HL-60 (cell line): ENCODE measurements at regions not wholly inside any gene's neighbourhood (a gene's known extent, or its start where the extent isn't known, plus 50 kb on each side); places are given as distances from the start of the nearest gene placed in this dataset.
"Not testable (repeated sequence)": the region's sequence is repeated elsewhere in the genome, so short reads cannot be mapped to it uniquely, and the experiment has no call there.

Experiments used
- DNase-seq, 2 experiments: peaks; one replicate each; pipeline ENCODE4 v3.0.0-alpha.2; 2010 to 2020; ENCODE audit warnings: low read depth in 1 of 2, low spot score in 1 of 2
- H3K27ac ChIP-seq: fragments of 250-450 bp; sonication (Bioruptor Pico); replicated peaks from 2 replicates; pipeline ENCODE4 v1.5.1; 2020; ENCODE audit warnings: mild to moderate bottlenecking, moderate library complexity
- H3K27me3 ChIP-seq: fragments of 250-450 bp; sonication (Bioruptor Pico); 2 replicates; pipeline ENCODE4 v1.5.1; 2021; ENCODE audit warnings: mild to moderate bottlenecking, moderate library complexity; ENCODE audit not compliant: insufficient read depth, poor library complexity, severe bottlenecking
- H3K4me3 ChIP-seq: replicated peaks from 2 replicates; pipeline ENCODE4 v1.5.1; 2011; ENCODE audit warnings: mild to moderate bottlenecking, control low read depth, low read length; ENCODE audit not compliant: insufficient read depth
- CTCF ChIP-seq: IDR thresholded peaks from one replicate; pipeline ENCODE4 v1.5.1; 2011; ENCODE audit warnings: low read length, control low read depth, inconsistent platforms; ENCODE audit not compliant: insufficient read depth
- GABPA ChIP-seq: IDR thresholded peaks from 2 replicates; pipeline ENCODE4 v1.6.1; 2012; ENCODE audit warnings: low read depth
- POLR2AphosphoS5 ChIP-seq: IDR thresholded peaks from 2 replicates; pipeline ENCODE4 v1.6.1; 2012; ENCODE audit warnings: low read depth
- REST ChIP-seq: IDR thresholded peaks from 2 replicates; pipeline ENCODE4 v1.6.1; 2012; ENCODE audit warnings: low read depth; ENCODE audit not compliant: insufficient replicate concordance
- SPI1 ChIP-seq: IDR thresholded peaks from 2 replicates; pipeline ENCODE4 v1.6.1; 2012; ENCODE audit warnings: low read depth, mild to moderate bottlenecking, borderline replicate concordance

DNA sequence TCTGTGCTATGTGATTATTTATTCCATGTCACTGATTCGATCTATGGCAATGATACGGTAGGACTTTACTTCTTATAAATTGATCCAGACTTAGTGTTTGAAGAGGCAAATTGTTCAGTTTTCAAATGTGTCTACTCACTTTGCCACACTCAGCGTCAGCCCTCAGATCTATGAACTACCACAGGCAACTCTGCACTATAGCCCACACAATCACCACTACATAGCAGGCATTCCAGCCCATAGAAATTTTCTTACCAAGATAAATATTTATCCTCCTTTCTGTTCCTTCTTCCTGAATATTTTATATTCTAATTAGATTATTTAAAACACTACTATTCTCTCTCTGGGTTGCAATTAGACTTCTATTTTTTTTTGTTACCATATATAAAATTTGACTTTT is 776.1 kb downstream of the BRINP3 start:
- no peak for DNase-seq
- no peak for TF ChIP-seq REST
- TF ChIP-seq CTCF, result no peak
- no peak for TF ChIP-seq GABPA
- TF ChIP-seq POLR2AphosphoS5, result no peak
- no peak for TF ChIP-seq SPI1
- no peaks in the 10 kb centered on the region for H3K27me3 ChIP-seq
- no peak overlapping the region for H3K4me3 ChIP-seq
- H3K27ac ChIP-seq, result no peak overlapping the region

DNA sequence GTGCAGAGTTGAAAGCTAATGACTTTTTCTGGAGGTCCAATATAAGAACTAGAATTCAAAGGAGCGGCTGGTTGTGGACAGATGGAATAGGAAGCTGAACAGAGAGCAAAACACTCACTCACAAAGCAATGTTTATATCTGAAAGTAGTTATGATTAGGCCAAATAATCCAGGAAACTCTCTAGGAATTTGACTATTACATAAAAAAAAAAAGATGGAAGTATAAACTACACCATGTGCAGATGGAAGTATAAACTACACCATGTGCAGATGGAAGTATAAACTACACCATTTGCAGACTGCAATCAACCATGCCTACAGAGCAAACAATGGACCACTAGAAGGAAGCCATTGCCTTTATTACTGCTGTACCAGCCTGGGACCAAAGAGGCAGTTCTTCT is 771.1 kb downstream of the BRINP3 start:
- DNase-seq, result no peak
- no peak overlapping the region for H3K27ac ChIP-seq
- no peak for TF ChIP-seq GABPA
- no peak for TF ChIP-seq SPI1
- TF ChIP-seq POLR2AphosphoS5, result no peak
- no peak for TF ChIP-seq CTCF
- no peak for TF ChIP-seq REST
- no peak overlapping the region for H3K4me3 ChIP-seq
- H3K27me3 ChIP-seq, result no peaks in the 10 kb centered on the region

DNA sequence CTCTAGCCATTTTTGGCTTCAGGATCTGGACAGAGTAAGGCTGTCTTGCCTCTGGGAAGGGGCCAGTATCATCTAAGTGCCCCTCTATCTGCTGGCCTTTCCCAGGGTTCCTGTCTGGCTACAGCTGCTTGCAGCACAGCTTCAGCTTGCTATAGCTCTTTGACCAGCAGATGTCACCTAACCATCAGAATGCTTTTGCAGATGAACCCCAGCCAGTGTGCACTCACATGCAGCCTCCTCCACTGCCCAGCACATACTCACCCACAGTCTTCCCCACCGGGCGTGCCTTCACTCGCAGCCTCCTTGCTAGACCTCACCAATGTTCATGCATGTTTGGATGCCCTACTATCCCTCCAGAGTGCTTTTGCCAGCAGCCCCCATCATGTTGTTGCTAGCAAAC is 769.0 kb downstream of the BRINP3 start:
- Histone ChIP-seq H3K27ac (no peak overlapping the region), H3K27me3 (no peaks in the 10 kb centered on the region), H3K4me3 (no peak overlapping the region)
- DNase-seq, result no peak
- no peak for TF ChIP-seq CTCF
- no peak for TF ChIP-seq GABPA
- no peak for TF ChIP-seq SPI1
- TF ChIP-seq REST, result no peak
- no peak for TF ChIP-seq POLR2AphosphoS5

DNA sequence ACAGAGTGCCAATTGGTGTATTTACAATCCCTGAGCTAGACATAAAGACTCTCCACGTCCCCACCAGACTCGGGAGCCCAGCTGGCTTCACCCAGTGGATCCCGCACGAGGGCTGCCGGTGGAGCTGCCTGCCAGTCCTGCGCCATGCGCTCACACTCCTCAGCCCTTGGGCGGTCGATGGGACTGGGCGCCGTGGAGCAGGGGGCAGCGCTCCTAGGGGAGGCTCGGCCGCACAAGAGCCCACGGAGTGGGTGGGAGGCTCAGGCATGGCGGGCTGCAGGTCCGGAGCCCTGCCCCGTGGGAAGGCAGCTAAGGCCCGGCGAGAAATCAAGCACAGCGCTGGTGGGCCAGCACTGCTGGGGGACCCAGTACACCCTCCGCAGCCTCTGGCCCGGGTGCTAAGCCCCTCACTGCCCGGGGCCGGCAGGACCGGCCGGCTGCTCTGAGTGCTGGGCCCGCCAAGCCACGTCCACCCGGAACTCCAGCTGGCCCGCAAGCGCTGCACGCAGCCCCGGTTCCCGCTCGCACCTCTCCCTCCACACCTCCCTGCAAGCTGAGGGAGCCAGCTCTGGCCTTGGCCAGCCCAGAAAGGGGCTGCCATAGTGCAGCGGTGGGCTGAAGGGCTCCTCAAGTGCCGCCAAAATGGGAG is 759.4 kb downstream of the BRINP3 start:
- H3K4me3 ChIP-seq, DNase-seq: not testable (repeated sequence)

More for the DNA sequence above, 759.4 kb downstream of the BRINP3 start:
- not testable (repeated sequence) for H3K27ac ChIP-seq, H3K27me3 ChIP-seq
